ENCODE measurements at regions not wholly inside any gene's neighbourhood (a gene's known extent, or its start where the extent isn't known, plus 50 kb on each side); places are given as distances from the start of the nearest gene placed in this dataset.
"Not testable (repeated sequence)": the region's sequence is repeated elsewhere in the genome, so short reads cannot be mapped to it uniquely, and the experiment has no call there.

GRCh38 chr14:85332401-85332800, 197.5 kb upstream of the FLRT2 start:
- DNase-seq = no peak

- no peak for DNase-seq
Observed at GRCh38 chr14:85333313-85333712, 196.6 kb upstream of the FLRT2 start.

GRCh38 chr14:85333841-85334240, 196.1 kb upstream of the FLRT2 start:
- no peak for DNase-seq

GRCh38 chr14:85334316-85334715, 195.6 kb upstream of the FLRT2 start:
- no peak for DNase-seq

- DNase-seq = no peak
Observed at GRCh38 chr14:85336257-85336656, 193.7 kb upstream of the FLRT2 start.

- no peak for DNase-seq
Observed at GRCh38 chr14:85336817-85337216, 193.1 kb upstream of the FLRT2 start.

GRCh38 chr14:85338895-85339294, 191.0 kb upstream of the FLRT2 start:
- DNase-seq = no peak

GRCh38 chr14:85342858-85343607, 186.9 kb upstream of the FLRT2 start:
- DNase-seq = no peak

- DNase-seq = no peak
Observed at GRCh38 chr14:85344171-85344570, 185.8 kb upstream of the FLRT2 start.

- no peak for DNase-seq
Observed at GRCh38 chr14:85344847-85345570, 184.9 kb upstream of the FLRT2 start.

- no peak for DNase-seq
Observed at GRCh38 chr14:85350667-85351066, 179.3 kb upstream of the FLRT2 start.

GRCh38 chr14:85352588-85352987, 177.4 kb upstream of the FLRT2 start:
- not testable (repeated sequence) for DNase-seq

GRCh38 chr14:85357120-85357519, 172.8 kb upstream of the FLRT2 start:
- DNase-seq = no peak

GRCh38 chr14:85358136-85358785, 171.7 kb upstream of the FLRT2 start:
- no peak for DNase-seq

- no peak for DNase-seq
Observed at GRCh38 chr14:85359505-85359904, 170.4 kb upstream of the FLRT2 start.

GRCh38 chr14:85363358-85363757, 166.6 kb upstream of the FLRT2 start:
- DNase-seq = no peak

GRCh38 chr14:85366226-85366625, 163.7 kb upstream of the FLRT2 start:
- no peak for DNase-seq

- no peak for DNase-seq
Observed at GRCh38 chr14:85380881-85381280, 149.1 kb upstream of the FLRT2 start.

GRCh38 chr14:85382341-85382740, 147.6 kb upstream of the FLRT2 start:
- no peak for DNase-seq

- DNase-seq = no peak
Observed at GRCh38 chr14:85387181-85387580, 142.8 kb upstream of the FLRT2 start.

- no peak for DNase-seq
Observed at GRCh38 chr14:85390236-85390635, 139.7 kb upstream of the FLRT2 start.

GRCh38 chr14:85391455-85391854, 138.5 kb upstream of the FLRT2 start:
- no peak for DNase-seq

GRCh38 chr14:85391892-85392291, 138.1 kb upstream of the FLRT2 start:
- no peak for DNase-seq

GRCh38 chr14:85399186-85399585, 130.8 kb upstream of the FLRT2 start:
- no peak for DNase-seq
